H1 (cell line): ENCODE measurements at regions not wholly inside any gene's neighbourhood (a gene's known extent, or its start where the extent isn't known, plus 50 kb on each side); places are given as distances from the start of the nearest gene placed in this dataset.

Experiments used
- JUND ChIP-seq: IDR thresholded peaks from 2 replicates; pipeline ENCODE4 v1.6.1; 2011; ENCODE audit warnings: mild to moderate bottlenecking, improper control_type of control experiment, low read length
- RXRA ChIP-seq: IDR thresholded peaks from 2 replicates; pipeline ENCODE4 v1.6.1; 2011; ENCODE audit warnings: low read depth, mild to moderate bottlenecking, low read length, moderate library complexity; ENCODE audit not compliant: insufficient read depth
- SIRT6 ChIP-seq: IDR thresholded peaks from one replicate; pipeline ENCODE4 v1.7.1; 2012; ENCODE audit warnings: low read length, inconsistent platforms
- TF ChIP-seq, protein P1 (sequence below): IDR thresholded peaks from 2 replicates; pipeline ENCODE4 v1.6.1; 2011; ENCODE audit warnings: low read length, improper control_type of control experiment

DNA sequence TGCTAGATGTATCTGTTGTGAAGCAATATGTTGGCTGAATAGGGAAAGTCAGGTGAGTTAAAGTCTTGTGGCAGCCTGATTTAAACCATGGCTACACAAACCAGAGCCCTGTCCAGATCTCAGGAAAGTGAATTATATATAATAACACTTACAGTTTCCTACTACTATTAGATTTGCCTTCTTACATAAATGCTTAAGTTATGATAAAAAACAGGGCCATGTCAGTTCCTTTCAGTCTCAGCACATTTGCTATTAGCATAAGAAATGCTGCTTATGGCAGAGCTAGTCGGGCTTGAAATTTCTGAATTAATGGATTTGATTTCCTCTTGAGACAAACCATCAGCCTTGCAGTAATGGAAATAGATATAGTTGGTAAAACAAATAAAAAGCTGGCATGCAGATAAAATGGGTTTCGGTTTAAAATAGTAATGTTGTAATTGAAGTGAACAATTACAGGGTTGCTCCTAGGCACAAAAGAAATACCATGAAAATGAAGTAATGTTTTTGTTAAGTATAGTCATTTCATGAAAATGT is 664.2 kb upstream of the ZNF608 start (continued):
- TF ChIP-seq, protein P1, sequence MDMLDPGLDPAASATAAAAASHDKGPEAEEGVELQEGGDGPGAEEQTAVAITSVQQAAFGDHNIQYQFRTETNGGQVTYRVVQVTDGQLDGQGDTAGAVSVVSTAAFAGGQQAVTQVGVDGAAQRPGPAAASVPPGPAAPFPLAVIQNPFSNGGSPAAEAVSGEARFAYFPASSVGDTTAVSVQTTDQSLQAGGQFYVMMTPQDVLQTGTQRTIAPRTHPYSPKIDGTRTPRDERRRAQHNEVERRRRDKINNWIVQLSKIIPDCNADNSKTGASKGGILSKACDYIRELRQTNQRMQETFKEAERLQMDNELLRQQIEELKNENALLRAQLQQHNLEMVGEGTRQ, result no peak
- no peak for TF ChIP-seq JUND
- TF ChIP-seq RXRA, result no peak
- TF ChIP-seq SIRT6, result no peak
